M059J (cell line): ENCODE measurements at regions not wholly inside any gene's neighbourhood (a gene's known extent, or its start where the extent isn't known, plus 50 kb on each side); places are given as distances from the start of the nearest gene placed in this dataset.

Experiments used
- DNase-seq: peaks from one replicate; pipeline ENCODE4 v3.0.0-alpha.2; 2012; ENCODE audit warnings: low read depth

DNA sequence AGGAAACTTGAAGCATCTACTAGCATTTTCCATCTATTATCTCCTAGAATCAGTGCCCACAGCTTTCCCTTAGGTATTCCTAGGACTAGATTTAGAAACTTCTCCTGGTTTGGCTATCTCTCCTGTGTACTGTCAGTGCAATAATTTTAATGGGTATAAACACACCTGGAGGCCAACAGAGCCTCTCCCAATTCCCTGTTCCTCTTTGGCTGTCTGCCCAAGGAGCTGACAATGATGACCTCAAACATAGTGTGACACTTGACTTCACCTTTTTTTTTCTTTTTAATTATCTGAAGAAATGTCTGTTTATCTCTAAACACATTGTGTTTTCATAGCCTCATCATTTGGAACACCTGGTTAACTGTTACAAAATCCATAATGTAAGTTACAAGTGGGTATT lies 754.5 kb upstream of the ALCAM start:
- no peak for DNase-seq

DNA sequence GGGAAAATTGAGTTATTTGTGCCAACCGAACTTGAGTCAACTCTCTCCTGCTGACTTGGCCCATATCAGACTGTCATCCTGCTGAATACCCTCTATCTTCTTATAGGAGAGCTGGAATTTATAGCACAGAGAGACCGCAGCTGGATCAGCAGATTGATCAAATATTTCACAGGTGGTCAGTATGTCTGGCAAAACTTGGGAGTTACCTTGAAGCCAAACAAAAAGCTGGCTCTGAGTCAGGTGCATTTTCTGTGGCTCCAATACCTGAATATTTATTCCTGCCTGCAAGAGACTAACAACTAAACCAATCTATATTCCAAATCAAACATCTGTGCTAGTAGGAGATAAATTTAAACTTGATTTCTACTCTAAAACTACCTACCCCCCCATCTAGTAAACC lies 752.1 kb upstream of the ALCAM start:
- no peak for DNase-seq

DNA sequence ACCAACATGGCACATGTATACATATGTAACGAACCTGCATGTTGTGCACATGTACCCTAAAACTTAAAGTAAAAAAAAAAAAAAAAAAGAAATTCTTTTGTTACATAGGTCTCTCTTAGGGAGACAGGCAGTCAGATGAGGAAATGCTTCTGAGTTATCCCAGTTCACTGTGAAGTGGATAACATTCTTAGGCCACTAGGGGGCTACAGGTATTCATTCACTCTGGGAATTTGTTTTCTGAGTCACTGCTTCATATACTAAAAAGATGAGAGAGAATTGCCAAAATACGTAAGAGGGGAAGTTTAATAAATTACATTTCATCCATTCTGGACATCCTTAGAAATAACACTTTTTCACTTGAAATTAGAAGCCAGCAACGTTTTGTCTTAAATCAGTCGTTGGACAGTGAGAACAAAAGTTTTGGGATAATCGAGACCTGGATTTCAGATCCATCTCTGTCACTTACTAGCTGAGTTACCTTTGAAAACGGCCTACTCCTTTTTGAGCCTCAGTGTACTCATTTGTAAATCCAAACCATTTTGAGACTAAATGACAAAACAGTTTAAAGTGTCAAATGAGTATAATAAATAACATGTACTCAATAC lies 738.4 kb upstream of the ALCAM start:
- peak; percentile 77 for DNase-seq

DNA sequence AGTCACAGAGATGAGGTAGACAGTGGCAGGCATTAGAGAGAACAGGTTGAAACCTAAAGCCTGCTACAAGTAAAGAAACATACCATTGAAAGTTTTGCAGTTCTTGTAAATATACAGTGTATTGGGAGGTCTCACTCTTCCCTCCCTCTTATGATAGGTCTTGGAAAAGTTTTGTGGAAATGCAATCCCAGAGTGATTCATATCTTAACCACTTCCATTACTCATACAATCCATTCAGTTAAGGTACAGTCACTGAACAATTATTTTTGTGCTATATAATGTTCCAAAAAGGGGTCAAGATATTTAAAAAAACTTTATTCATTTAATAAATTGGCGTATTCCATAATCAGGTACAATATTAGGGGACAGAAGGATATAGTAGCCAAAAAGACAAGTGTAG lies 737.7 kb upstream of the ALCAM start:
- DNase-seq: peak; percentile 86

DNA sequence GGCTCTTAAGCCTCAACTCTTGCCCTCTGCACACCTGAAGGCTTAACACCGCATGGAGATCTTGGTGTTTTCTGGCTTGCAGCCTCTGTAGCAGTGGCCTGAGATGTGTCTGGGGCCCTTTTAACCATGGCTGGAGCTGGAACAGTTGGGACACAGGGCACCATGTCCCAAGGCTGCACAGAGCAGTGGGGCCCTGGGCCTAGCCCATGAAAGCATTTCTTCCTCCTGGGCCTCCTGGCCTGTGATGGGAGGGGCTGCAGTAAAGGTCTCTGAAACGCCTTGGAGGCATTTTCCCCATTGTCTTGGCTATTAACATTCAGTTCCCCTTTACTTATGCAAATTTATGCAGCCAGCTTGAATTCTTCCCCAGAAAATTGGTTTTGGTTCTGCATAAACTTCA lies 735.5 kb upstream of the ALCAM start:
- no peak for DNase-seq

DNA sequence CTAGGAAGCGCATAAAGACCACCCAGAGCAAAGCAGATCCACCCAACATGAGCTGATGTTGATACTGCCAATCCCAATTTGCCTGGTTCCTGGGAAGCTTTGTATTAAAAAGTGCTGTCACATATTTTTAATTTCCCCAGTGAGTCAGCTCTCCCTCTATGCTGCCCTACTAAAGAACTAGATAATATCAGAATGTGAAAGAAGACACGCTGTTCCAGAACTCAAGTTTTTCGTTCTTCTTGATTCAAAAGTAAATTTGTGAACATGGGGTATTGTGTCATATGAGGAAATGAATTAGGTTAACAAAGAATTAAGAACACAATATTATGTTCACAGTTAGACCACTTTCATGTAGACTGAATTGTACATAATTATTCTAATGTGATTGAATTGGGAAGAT lies 734.2 kb upstream of the ALCAM start:
- DNase-seq: peak; percentile 7

DNA sequence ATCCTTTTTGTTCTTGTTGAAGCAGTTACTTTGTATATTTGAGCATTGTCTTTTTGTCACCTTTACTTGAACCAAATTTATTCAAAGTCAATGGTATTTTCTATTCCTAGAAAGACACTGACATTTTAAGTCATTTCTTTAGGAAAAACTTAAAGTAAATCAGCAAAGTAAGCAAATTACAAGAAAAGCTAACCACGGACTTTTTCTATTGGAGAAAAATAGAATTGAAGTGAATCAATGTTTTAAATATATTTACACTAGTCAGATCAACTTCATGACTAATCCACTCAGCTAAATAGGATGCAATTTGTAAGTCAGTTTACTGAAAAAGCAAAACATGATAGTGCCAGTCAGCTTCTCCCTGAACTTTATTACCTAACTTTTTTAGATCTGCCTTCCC lies 733.8 kb upstream of the ALCAM start:
- no peak for DNase-seq

DNA sequence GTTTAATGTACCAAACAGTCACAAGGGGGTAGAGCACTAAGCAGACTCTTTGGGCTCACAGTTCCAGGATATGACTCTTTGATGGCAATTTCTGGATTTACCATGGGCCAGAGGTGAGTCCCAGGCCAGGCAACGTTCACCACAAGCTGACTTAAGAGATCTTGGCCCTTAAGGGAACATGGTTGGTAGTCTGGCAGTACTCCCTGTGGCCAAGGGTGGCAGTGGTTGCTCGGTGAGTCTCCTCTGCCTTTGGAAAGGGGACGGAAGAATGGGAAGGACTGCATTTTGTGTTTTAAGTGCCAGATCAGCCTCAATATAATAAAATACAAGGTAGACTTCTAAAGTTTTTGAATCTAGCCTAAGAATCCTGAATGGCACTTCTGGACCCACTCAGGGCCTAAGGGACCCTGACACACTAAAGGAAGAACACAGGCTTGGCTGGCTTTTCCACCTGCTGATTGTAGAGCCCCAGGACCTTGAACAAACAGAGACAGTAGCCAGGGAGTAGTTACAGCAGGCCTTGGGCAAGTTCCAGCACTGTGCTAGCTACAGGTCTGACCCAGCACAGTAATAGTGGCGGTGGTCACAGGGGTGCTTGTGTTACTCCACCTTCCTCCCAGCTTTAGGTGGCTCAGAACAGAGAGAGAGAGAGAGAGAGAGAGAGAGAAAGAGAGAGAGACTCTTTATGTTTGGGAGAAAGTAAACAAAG lies 730.7 kb upstream of the ALCAM start:
- DNase-seq: peak; percentile 11

DNA sequence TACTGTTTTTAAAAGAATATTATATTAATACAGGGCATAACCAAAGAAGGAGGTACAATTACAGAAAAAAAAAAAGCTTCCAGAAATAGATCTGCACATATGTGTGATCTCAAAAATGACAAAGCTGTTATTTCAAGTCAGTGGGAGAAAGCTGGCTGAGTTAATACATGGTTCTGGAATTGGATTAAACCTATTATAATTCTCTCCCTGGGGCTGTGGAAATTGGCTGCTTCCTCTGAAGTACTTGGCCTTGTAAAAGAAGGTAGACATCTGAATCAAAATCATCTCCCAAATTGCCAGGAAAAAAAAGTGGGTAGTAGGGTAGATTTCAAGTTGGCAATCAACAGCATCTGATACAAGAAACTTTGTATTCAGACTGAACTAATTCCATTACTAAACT lies 723.9 kb upstream of the ALCAM start:
- no peak for DNase-seq

DNA sequence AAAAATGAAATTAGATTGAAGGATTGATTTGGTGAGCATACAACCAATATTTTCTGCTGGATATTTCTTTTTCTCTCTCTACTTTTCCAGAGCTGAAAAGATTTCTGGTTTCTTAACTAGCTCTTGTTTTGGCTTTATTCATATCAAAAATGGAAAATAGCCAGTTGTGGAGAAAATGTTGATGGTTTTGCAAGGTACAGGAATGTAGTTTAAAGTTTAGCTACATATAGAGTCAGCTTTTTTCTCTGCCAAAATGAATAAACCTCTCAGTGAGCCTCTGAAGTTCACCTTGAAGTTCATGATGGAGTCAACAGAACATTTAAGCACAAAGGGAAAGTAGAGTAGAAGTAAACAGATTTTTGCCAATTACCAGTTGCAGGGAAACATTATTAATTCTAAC lies 720.5 kb upstream of the ALCAM start:
- DNase-seq: no peak

DNA sequence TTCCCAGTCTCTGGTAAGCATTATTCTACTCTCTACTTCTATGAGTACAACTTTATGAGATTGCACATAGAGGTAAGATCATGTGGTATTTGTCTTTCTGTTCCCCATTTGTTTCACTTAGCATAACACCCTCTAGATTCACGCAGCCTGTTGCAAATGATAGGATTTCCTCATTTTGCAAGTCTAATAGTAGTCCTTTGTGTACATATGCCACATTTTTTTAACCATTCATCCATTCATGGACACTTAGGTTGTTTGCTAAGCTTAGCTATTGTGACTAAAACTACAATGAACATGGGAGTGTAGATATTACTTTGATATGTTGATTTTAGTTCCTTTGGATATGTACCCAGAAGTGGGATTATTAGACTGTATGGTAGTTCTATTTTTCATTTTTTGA lies 717.9 kb upstream of the ALCAM start:
- DNase-seq: no peak

DNA sequence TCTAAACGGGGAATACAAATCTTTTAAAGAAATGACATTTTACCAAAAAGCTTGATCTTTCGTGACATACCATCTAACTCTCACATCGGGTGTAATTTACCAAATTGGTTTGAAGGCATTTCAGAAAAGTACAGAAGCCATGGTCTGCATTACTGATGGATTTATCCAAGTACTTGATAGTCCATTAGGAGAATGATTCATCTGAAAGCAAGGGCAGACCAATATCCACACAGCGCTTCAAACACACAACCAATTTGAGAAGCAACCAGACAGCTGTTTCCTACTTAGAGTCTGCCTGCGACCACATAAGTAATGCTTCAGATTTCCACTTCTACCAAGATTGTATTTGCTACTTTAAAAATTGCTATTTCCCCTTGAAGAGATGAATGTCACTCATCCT lies 697.6 kb upstream of the ALCAM start:
- DNase-seq: no peak

DNA sequence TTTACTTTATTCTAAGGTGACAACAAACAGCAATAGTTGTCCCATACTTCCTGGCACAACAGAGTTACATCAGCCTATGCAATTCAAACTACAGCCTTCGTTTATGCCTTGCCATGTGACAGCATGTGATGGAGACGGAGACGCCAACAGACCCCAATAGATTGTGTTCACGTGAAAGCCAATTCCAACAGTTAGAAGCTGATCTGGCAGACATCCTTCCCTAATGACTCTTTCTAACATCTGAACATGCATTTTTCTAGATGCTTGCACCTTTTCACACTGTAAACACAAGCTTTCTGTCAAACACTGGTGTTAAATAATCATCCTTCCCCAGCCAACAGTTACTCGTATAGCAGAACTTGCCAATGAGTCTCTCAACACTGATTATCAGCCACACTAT lies 694.4 kb upstream of the ALCAM start:
- DNase-seq: no peak

DNA sequence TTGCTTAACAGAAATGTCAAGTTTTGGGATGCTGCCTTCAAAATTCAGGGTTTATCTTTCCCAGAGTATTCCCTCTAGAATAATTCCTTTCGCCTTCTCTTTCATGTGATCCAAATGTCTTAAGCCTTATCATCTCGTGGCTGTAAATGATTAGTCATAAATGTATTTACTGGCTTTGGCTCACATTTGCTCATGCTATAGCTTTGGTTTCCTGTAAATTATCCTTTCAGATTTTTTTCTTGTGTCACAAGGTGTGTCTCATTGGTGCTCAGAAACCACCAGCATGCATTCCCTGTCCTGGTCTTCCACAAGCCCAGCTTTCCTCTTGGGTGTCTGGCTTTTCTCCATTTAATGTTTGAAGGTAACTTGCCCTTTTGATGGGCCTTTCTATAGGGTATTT lies 692.7 kb upstream of the ALCAM start:
- DNase-seq: no peak

DNA sequence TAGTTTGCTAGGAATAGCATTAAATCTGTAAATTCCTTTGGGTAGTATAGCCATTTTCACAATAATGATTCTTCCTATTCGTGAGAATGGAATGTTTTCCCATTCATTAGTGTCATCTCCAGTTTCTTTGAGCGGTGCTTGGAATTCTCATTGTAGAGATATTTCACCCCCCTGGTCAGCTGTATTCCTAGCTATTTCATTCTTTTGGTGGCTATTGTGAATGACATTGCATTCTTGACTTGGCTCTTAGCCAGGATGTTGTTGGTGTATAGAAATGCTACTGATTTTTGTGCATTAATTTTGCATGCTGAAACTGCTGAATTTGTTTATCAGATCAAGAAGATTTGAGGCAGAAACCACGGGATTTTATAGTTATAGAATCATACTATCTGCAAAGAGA lies 690.5 kb upstream of the ALCAM start:
- DNase-seq: no peak

DNA sequence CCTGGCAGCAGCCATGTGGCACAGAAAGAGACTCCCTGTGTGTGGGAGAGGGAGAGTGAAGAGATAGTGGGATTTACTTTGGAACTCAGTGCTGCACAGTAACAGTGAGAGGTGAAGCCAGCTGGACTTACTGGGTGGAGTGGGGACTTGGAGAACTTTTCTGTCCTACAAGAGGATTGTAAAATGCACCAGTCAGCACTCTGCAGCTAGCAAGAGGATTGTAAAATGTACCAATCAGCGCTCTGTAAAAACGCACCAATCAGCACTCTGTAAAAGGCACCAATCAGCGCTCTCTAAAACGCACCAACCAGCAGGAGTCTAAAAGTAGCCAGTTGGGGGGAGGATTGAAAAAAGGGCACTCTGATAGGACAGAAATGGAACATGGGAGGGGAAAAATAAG lies 688.8 kb upstream of the ALCAM start:
- DNase-seq: no peak

DNA sequence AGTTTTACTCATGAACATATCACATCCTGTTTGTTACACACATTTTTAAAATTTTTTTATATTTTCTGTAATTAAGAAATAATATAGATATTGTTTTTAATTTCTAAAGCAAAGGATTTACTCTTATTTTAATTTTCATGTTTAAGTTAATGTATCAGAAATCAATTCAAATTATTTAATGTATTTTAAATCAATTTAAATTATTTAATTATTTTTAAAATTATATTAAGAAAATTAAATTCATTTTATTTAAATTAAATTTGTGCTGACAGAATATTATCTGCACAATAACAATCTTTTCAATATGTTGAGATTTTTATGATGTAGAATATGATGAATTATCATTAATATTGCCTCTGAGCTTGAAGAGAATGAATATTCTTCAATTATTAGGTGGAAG lies 681.2 kb upstream of the ALCAM start:
- DNase-seq: no peak

DNA sequence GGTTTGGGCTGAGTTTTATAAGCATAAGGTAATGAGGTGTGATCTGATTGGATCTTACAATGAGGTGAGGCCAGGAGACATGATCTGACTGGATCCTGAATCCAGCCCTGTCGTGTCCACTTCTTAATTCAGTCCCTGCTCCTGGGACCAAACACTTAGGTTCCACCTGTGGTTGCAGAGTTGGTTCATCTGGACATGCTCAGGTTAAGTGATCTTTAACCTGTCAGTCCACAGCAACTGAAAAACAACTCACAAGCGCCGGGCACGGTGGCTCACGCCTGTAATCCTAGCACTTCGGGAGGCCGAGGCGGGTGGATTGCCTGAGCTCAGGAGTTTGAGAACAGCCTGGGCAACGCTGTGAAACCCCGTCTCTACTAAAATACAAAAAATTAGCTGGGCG lies 679.3 kb upstream of the ALCAM start:
- DNase-seq: peak; percentile 9

DNA sequence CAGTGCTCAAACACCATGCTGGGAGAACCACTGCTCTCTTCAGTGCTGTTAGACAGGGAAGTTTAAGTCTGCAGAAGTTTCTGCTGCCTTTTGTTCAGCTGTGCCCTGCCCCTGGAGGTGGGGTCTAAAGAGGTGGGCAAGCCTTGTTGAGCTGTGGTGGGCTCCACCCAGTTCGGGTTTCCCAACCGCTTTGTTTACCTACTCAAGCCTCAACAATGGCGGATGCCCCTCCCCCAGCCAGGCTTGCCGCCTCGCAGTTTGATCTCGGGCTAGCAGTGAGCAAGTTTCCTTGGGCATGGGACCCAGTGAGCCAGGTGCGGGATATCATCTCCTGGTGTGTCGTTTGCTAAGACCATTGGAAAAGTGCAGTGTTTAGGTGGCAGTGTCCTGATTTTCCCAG lies 670.2 kb upstream of the ALCAM start:
- DNase-seq: no peak

DNA sequence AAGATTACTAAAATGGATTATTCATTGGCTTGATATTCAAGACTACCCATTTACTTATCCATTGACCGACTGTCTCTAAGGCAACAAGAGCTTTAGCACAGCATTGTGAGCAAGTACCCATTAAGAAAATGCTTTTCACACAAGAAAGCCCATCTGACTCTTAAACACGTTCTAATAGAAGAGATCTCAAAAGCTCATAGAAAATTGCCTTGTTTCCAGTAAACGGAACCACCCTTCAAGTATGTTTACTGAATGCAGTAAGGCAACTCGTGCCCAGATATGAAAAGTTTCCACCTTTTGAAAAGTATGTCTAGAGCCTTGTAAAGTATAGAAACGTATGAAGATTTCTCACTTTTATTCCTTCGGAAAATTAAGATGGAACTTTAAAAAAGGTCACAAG lies 655.3 kb upstream of the ALCAM start:
- no peak for DNase-seq

DNA sequence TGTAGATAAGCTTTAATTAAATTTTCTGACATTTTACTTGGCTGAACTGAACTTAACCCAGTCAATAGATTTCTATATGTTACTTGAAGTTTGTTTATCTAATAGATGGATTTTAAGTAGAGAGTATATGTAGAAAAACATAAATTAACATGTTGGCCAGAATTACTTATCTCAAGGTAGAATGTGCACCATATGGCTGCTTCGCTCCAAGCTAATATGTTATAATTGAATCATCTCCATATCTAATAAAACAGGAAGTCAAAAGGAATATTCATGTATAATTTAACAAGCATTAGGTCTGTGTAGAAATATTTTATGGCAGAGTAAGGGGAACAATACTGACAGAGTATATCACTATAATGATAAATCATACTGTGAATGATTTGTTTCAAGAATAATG lies 650.7 kb upstream of the ALCAM start:
- no peak for DNase-seq

DNA sequence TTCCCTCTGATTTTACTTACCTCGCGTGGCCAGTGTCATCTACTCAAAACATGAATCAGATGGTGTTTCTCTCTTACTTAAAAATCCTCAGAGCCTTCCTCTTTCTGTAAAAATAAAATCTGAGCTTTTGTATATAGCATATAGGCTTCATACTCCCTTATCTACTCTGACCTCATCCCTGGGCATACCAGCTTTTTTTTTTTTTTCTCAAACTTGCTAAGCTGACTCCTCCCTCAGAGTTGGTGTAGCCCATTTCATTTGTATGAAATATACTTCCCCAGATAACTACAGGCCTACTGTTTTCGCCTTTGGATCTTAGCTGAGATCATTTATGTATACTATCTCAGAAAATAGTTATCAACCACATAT lies 648.9 kb upstream of the ALCAM start:
- DNase-seq: peak; percentile 36

DNA sequence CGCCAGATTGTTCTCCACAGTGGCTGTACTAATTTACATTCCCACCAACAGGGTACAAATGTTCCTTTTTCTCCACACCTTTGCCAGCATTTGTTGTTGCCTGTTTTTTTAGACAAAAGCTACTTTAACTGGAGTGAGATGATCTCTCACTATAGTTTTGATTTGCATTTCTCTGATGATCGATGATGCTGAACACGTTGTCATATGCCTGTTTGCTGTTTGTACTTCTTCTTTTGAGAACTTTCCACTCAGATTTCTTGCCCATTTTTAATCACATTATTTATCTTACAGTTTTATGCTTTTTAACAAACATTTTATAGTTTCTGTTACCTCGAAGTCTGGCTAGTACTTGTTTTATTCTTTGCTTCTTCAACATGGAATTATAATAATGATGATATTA lies 643.7 kb upstream of the ALCAM start:
- DNase-seq: no peak

DNA sequence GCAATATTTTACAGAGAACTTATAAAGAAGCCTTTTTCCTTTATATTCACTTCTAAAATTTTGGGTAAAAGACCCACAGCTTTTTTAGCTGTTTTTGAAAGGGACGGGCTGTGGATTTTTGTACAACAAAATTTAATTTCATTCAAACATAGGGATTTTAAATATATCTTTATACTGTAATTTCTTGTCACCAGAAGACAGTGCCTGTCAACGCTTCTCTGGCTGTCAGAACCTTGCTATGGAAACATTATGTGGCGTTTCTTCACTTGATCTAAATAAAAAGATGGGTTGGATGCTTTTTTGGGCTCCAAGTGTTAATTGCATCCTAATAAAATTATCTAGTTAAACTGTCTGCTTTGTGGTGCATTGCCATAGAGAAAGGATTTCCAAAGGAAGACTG lies 635.6 kb upstream of the ALCAM start:
- no peak for DNase-seq
